GM21390 (cell line): ENCODE measurements at regions not wholly inside any gene's neighbourhood (a gene's known extent, or its start where the extent isn't known, plus 50 kb on each side); places are given as distances from the start of the nearest gene placed in this dataset.

Experiments
- ATAC-seq: cut with Tn5 transposase; IDR thresholded peaks from one replicate; pipeline ENCODE4 v1.9.1; 2021; ENCODE audit not compliant: unreplicated experiment

DNA sequence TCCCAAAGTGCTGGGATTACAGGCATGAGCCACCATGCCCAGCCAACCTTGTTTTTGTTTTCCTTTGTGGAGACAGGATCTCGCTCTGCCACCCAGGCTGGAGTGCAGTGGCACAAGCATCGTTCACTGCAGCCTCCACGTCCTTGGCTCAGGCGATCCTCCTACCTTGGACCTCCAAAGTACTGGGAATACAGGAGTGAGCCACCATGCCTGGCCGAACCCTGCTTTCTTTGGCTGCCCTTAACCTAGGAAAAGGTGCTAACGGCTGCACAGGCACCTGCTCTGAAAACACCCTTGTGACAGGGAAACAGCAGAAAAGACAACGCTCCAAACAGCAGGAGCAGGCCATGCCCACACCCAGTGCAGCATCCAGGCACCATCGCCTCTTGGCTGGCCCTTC is 71.9 kb downstream of the OAT start:
- no peak for ATAC-seq

DNA sequence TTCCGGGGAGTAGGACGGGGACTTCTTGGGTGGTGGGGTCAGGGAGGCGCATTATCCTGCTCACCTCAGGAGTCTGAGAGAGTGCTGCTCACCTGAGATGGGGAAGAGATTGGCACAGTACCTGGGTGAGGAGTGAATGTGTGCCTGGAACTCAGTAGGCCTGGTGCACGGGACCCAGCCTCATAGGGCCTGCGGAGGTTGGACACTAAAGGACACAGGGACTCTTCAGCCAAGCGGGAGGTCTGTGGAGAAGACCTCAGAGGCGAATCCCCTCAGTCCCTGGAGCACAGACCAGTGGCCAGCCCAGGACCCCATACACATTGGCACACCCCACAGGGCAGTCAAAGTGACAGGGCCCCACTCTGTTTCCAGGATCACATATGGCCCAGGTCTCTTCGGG is 73.2 kb downstream of the OAT start:
- ATAC-seq: no peak

DNA sequence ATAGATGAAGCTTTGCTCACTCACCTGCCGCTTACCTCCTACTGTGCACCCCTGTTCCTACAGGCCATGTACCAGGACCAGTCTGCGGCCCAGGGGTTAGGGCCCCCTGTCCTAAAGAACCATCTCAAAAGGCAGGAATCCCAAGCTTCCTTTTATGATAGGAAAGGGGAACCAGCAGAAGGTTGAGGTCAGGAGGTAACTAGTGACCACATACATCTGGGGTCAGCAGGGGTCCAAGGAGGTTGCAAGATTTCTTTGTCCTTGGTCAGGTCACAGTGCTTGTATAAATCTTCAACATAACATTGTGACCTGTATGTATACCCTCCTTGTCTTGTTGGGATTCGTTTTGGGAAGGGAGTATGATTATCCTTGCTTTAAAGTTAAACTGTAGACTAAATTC is 73.8 kb downstream of the OAT start:
- no peak for ATAC-seq

DNA sequence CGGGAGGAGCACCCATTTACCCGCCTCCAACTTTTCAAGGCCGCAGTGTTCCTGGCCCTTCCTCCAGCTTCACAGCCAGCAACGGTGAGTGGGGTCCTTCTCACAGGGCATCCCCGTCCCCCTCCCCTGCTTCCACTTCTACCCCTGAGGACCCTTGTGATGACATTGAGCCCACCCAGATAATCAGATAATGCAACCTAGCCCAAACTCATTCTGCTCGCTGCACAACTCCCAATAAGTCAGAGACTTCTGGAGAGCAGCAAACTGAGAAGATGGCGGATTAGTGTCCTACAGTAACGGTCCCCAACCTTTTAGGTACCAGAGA is 74.5 kb downstream of the OAT start:
- no peak for ATAC-seq

DNA sequence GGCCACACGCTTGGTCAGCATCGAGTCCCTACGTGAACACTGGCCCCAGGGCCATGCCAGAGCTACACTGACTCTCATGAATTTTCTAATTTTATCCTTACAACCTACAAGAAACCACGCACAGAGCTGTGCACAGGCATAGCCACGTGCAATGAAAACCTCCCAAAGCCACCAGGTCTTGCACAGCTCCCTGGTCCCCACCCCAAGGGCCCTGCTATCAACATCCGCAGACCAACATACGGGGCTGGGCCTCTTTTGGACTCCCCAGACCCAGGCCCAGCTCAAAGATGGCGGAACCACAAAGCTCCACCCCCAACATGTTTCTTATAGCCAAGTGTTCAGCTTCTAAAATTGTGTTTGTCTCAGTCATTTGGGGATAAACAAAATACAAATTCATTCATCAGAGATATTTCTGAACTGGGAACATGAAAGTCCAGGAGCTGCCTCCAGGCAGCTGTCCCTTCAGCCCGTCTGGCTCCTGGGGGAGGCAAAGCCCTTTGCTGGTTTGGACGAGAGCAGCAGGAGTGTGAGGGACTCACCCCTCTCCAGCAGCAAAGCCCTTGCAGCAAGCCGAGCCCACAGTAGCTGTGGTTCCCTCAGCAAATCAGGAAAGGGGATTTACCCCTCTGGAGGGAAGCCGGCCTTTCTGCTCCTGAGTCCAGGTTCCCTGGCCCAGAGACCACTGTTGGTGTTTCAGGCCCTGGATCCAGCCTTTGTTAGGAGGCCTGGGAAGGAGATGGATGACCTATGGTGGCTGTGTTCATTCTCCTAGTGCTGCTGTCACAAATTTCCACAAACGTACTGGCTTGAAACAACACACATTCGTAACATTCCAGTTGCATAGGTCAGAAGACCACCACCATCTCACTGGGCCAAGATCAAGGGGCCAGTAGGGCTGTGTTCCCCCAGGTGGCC is 75.1 kb downstream of the OAT start:
- ATAC-seq: no peak

DNA sequence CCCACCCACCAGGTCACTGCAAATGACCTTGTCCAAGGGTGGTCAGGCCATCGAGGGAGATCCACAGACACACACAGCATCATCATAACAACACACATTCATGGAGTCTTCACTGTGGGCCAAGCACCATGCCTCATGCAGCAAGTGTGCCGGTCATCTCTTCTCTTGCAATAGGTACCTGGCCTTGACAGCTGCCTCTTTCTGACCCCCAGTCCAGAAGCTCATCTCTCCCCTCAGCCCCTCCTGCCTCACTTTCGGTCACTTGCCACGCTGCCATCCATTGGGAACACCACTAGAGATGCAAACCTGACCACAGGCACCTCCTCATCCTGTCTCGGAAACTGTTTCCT is 75.9 kb downstream of the OAT start:
- ATAC-seq: no peak

DNA sequence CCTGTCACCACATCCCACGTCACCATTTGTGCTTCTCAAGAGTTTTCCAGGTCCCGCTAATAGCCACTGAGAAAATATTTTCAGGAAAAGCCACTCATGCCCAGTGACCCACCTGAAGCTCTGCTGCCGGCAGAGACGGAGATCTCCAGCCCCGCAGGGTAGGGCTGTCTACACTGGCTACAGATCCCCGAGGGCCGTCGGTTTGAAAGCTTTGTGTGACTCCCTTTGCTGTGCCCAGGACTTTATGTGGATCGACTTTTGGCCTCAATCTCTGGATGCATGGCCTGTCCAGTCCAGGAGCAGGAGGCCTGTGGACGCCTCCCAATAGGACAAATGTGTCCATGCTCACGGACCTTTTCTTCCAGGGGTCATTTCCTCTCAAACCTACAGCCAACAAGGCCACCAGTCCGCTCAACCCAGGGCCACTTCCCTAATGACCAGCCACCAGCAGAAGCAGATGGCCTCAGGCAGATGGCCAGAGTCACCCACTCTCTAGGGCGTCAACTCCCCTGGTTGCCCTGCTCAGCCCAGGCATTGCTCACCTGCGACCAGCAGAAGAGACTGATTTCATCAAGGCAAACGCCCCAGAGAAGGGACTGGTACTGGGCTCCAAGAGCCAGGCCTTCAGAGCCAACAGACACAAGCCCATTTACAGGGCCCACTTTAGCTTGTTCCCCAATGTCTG is 76.4 kb downstream of the OAT start:
- no peak for ATAC-seq

DNA sequence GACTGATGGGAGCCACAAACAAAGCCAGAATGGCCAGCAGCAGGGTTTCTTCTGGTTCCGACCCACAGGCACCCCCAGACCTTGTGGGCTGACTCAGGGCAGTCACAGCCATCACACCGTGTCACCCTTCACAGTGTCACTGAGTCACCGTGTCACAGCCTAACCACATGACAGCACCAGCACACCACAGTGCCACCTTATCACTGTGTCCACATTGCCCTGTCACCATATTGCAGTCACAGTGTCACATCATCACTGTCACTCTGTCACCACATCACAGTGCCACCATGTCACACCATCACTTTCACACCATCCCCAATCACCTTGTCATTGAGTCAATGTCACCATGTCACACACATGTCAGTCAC is 77.0 kb downstream of the OAT start:
- ATAC-seq: no peak

DNA sequence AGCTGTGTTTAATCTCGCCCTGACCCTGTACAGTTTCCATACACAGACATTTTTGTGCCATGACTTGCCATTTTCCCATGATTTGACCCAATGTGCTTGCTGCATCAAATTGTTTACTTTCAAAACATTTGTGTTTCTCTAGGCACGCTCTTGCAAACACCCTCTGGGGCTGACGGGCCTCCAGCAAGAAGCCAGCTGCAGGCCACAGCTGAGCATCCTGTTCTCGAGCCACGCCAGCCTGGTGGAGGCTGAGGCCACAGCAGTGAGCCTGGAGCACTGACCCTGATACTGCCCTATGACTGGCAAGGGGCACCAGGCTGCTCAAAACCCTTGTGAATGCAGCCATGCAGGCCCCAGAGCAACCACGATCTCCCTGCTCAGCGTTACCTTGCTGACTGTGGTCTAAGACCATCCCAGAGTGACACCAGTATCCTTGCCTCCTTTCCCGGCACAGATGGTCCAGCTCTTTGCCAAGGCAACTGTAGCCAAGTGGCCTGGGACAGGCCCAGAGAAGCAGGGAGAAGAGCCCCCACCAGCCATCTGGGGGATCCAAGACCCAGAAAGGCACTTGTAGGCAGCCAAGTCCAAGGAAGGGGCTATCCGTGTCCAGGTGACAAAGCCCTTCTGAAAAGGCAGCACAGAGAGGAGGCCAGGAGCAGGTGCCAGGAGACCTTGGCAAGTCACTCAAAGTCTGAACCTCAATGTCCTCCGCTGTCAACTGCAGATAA is 78.5 kb downstream of the OAT start:
- ATAC-seq: no peak

DNA sequence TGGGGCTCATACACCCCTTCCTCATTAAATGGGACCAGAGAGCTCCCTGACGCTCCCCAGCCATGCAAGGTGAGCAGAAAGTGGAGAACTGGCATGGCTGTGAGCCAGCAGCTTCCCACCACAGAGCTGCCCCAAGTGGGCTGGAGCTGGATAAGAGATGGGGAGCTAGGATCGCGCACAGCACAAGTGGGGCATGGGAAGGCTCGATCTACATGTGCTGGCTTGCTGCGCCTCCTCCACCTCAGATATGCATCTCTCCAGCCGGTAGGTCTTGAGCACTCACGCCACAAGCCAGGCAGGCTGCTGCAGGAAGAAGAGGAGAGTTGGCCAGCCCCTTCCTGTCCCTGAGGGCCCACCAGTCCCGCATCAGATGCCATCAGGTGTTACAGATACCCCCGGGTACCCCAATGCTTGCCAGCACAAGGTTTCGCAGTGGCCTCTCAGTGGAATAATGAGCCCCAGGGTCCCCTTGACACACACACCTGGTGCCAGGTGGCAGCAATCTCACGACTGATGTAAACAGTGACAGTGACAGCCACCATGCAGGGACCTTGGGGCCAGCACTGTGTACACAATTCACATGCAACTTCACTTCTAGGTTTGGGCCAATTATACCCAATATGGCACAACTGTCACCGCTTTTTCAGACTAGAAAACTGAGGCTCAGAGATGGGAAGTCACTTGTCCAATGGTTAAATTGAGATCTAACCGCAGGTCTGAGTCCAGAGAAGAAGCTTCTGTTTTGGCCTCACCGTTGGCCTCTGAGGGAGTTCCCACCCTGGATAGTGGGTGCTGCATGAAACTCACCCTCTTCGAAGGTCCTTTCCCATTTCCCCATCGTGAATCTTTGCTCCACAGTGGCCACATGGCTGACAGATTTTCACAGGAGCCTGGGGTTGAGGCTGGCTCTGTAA is 79.3 kb downstream of the OAT start:
- ATAC-seq: no peak

DNA sequence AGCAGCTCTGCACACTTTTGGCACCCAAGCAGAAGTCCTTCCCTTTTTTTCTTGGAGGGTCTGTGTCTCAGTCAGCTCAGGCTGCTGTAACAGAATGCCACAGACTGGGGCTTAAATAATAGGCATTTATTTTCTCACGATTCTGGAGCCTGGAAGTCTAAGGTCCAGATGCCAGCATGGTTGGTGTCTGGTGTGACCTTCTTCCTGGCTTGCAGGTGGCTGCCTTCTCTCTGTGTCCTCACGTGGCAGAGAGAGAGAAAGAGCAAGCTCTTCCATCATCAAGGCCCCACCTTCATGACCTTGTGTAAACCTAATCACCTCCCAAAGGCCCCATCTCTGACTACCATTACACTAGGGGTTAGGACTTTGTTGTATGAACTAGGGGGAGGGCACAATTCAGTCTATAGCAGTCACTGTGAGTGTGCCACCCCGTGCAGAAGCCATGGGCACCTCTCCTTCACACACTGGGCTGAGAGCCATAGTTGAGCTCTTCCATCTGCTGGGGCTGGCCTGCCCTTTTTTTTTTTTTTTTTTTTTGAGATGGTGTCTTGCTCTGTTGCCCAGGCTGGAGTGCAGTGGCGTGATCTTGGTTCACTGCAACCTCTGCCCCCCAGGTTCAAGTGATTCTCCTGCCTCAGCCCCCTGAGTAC is 80.3 kb downstream of the OAT start:
- ATAC-seq: no peak

DNA sequence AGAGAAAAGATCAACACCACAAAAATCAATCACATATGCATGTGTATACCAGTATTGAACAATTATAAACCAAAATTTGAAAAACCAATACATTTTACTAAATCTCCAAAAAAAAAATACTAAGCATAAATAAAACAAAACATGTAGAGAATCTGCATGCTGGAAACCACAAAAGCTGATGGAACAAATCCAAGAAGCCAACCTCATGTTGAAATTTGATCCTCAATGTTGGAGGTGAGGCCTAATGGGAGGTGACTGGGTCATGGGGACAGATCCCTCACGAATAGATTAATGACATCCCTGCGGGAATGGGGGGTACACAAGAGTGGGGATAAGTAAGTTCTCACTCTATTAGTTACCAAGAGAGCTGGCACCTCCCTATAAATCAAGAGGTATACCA is 82.5 kb downstream of the OAT start:
- no peak for ATAC-seq

DNA sequence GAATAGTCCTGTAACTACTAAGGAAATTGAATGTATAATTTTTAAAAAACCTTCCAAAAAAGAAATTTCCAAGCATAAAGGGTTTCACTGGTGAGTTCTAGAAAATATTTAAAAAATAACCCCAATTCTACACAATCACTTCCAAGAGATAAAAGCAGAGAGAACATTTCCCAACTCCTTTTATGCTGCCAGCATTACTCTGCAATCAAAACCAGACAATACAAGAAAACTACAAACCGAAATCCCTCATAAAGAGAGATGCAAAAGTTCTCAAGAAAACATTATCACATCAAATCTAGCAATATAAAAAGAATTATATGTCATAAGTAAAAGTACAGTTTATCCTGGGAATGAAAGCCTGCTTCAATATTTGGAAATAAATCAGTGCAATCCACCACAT is 84.8 kb downstream of the OAT start:
- no peak for ATAC-seq

DNA sequence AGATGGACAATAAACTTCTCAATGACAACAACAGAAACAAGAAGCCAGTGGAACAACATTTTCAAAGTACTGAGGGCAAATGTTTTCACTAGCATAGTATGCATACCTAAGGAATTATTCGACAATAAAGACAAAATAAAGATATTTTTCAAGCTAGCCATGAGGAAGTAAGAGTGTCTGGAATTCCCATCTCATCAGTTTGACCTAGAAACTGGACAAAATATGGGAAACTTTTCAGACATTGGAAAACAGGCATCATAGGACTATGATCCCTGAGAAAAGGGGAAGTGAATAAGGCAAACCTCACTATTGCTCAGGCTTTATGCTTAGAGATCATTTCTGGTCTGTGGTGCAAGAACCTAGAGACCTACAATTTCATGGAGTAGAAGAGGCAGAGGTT is 86.3 kb downstream of the OAT start:
- ATAC-seq: no peak

DNA sequence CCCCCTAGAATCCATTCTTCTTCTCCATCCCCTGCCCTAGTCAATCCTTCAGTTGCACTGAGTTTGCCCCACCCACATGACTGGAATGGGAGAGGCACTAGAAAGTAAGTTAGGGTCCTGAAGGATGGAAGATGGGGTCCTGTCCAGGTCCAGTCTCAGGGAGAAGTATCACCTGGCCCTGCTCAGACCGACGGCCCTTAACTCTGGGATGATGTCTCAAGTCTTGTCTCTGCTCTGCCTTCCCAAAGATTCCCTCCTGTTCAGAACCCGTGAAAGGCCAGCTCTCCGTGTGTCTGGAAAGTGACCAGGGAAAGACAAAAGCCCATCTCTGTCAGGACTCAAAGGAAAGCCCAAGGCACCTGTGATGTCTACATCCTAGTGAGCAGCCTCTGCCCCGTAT is 88.8 kb downstream of the OAT start:
- ATAC-seq: no peak

DNA sequence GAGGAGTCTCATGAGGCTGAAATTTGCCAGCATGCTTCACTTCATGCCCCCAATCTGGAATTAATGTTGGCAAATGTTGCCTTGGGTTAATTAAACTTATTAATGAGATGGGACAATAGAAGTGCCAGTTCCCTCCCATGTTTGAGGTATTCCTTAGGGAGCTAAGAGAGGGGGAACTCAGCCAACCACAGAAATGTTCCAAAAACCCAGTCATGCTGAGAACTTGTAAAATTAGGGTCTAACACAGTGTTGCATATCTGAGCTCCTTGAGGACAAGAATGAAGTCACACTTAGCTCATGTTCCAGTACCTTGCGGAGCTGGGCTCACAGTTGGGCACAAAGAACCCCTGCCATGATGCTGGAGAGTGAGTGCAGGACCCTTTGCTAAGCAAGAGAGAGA is 89.4 kb downstream of the OAT start:
- ATAC-seq: no peak

DNA sequence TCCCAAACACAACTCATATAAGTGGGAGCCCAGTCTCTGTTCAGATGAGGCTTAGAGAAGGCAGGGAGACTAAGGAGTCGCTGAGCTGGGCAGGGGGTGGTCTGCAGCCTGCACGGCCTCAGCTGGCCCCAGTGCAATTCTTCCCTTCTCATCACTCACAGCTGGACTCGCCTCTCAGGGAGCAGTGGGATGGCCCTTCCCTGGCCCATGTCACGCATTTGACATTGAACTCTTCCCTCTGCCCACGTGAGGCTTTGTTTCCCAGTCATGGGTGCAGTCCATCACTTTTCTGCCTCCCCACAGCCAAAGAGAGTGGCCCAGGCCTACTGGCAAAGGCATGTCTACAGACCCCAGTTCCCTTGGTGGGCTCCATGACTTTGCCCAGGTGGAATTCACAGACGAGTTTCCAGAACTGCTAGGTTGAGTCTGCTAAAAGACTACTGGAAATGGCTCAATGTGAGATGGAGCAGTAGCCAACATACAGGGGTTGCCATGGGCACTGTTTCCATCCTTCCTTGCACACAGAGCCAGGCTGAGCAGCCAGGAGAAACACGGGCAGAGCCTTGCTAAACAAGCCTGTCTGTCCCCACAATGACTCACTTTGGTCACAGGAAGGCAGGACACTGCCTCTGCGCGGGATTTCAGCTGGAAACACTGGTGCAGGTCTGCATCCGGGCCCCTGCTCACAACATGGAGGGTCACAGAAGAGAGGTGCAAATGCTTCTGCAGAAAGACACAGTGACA is 90.1 kb downstream of the OAT start:
- ATAC-seq: no peak

DNA sequence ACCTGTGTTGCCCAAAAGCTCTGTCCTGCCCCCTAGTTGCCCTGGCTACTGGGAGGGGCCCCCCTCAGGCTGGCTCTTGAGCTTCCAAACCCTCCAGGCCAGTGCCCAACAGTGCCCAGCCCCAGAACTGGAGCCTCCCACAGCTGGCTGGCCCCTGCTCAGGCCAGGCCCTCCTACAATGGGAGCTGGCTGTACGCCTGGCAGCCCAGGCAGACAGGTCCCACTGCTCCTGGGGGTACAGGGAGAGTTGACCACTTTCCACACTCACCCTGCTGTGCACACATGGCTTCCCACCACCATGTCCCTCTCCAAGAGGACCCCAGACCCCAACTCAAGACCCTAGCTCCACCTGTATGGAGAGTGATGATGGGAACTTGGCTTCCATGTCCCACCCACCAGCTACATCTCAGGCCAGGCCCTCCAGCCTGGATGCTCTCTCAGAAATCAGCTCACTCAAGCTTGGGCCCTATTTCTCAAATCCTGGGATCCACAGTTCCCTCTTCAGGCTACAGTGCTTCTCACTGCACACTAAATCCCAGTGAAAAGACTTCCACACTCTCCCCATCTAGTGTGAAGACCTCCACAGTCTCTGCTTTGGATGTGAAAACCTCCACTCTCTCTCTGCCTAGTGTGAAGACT is 92.6 kb downstream of the OAT start:
- ATAC-seq: no peak

DNA sequence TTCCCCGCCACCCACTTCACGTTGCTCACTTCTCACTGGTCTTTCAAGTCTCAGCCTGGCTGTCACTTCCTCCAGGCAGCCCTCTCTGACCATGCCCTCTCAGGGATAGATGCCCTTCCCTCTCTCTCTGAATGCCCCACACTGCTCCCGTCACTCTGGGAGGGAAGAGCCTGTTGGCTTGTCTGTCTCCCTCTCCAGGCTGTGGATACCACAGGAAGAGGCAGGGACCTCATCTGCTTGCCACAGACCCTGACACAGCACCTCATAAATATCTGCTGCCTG is 93.1 kb downstream of the OAT start:
- no peak for ATAC-seq
